ENCODE measurements at regions not wholly inside any gene's neighbourhood (a gene's known extent, or its start where the extent isn't known, plus 50 kb on each side); places are given as distances from the start of the nearest gene placed in this dataset.

- no peak for DNase-seq
These were observed 824.7 kb upstream of the TENM3 start for GRCh38 chr4:181418496-181418895.

GRCh38 chr4:181420950-181421349 lies 822.3 kb upstream of the TENM3 start:
- no peak for DNase-seq

DNA sequence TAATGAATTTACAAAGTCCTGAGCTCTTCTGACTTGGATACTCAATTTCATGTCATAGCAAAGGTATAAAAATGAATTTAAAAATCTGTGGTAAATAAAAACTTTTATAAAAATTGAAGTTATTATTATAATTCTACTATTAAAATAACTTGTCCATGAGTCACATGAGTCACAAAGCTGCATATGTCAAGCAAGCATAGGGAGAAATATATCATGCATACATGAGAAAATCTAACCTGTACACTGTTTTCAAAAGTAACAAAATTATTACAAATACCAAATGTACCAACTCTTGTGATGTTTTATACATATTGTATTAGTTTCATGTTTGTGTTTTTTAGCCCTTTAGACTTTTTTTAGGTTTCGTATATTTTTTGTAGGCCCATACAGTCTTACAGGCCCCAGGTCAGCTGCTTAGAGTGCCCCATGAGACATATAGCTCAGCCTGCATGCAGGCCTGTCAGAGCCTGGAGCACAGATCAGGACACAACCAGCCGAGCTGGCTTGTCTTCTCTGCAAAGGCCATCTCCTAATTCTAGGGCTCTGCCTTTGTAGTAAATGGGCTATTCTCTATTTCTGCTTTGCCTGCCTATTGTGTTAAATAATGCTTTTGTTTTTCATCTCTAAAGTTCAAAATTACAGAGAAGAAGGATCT lies 818.7 kb upstream of the TENM3 start:
- no peak for DNase-seq

GRCh38 chr4:181427076-181427475 lies 816.1 kb upstream of the TENM3 start:
- no peak for DNase-seq

DNA sequence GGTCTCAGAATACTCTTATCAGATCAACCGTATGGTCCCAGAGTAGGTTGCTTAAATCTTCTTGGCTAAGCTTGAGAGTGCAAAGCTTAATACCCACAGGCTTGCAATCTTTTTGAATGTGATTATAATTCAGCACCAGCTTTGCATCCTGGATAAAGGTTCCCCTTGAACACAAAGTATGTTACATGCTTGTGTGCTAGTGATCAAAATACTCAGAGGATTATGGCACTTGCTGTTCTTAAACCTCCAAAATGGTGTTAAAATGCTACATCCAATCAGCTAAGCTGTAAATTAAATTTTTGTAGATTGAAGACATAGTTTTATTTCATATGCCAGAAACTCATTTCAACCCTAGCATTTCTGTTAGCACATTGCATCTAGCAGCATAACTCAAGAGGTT lies 812.2 kb upstream of the TENM3 start:
- DNase-seq = no peak

- no peak for DNase-seq
These were observed 811.5 kb upstream of the TENM3 start for GRCh38 chr4:181431661-181432060.

DNA sequence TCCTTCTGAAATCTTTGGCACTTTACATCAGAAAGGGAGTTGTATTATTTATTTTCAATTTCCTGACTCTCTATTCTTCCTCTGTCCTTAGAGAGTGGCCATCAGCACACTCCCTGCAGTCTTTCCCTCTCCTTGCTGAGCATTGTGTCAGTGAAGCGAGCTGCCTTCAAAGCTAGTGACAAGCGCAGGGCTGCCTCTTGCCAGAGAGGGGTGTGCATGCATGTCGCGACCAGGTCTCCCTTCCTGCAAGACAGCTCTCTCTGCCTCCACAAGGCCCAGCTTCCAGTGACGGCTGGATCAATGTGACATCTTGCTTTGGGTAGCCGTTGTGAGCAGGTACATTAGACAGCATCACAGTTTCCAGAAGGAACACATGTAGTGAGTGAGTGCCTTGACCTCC lies 810.9 kb upstream of the TENM3 start:
- DNase-seq = no peak

- no peak for DNase-seq
These were observed 805.3 kb upstream of the TENM3 start for GRCh38 chr4:181437895-181438294.

GRCh38 chr4:181438641-181439040 lies 804.6 kb upstream of the TENM3 start:
- DNase-seq = no peak

- no peak for DNase-seq
These were observed 800.2 kb upstream of the TENM3 start for GRCh38 chr4:181443021-181443420.

DNA sequence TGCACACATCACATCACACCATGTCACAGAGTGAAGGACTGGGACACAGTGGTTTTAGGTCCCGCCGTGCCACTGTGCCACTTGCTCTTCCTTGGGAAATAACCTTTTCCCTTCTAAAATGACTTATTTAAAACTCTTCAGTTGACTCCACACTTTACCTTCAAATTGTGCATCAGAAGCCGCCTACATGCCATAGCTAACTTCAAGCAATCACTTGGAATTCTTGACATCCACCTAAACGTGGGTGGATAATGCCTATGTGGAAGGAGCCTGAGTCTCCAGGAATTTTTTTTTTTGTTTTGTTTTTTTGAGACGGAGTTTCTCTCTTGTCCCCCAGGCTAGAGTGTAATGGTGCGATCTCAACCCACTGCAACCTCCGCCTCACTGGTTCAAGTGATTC lies 777.4 kb upstream of the TENM3 start:
- no peak for DNase-seq

DNA sequence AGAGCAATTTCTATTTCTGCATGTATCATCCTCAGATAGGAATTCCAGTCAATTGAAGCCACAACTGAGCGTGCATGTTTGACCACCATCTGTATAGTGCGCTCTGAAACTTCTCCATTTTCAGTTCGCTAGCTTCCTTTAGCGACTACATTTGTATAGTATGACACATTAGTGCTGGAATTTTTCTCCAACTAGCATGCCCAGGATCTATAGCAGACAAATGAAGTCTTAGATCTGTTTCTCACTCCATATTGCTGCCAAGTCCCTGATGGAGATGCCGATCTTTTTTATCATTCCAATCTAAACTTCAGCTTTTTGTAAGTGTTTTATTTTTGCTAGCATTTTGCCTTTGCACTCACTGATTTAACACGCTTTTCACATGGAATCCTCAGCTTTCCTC lies 774.8 kb upstream of the TENM3 start:
- no peak for DNase-seq

DNA sequence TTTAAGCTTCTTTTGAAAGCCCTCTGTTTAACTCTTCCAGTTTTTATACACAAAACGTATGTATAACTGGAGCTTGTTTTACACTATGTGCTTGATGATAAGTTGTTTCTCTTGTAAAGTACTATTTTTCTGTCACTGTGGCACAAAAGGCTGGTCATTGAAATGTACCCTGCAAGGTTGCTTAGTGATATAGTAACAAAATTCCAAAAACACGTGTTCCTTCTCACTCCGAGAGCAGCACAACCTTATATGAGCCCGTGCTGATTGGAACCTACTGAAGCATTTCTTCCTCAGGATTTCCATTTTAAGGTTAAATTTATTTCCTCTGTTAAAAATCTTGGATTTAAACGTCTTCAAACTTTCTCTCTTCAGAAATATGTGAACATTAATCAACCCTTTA lies 772.9 kb upstream of the TENM3 start:
- DNase-seq = no peak

DNA sequence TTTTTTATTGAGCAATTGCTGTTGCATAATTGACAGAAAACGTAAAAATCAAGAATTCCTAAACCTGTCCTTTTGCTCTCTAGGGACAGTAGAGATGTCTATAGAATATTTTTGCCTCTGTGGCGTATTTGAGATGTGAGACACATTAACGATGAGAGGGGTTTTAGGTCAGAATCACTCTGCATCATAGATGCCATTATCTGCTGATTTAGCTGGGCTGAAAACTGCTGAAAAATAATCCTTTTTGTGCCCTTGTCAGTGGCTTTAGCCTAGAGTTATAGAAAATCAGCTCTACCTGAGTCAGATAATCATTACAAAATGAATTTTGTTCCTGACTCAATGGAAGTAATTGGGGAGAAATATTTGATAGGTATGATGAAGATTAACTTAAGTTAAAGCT lies 767.8 kb upstream of the TENM3 start:
- DNase-seq = no peak

GRCh38 chr4:181475781-181476507 lies 767.3 kb upstream of the TENM3 start:
- no peak for DNase-seq

DNA sequence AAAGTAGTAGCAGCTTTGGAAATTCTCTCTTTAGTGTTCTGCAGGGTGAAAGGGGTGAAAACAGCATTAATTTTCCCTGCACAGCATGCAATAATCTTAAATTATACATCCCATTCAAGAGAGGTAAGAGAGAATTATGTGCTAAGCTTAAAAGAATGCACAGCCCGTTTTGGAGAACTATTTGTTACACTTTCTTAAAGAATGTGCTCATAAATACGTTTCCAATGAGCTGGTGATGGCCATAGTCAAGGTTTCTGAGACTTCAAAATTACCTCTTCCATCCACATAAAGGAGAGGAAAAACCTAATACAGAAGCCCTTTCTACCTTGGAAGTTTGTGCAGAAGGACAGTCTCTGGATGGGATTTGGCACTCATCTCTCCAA lies 766.7 kb upstream of the TENM3 start:
- DNase-seq = no peak

DNA sequence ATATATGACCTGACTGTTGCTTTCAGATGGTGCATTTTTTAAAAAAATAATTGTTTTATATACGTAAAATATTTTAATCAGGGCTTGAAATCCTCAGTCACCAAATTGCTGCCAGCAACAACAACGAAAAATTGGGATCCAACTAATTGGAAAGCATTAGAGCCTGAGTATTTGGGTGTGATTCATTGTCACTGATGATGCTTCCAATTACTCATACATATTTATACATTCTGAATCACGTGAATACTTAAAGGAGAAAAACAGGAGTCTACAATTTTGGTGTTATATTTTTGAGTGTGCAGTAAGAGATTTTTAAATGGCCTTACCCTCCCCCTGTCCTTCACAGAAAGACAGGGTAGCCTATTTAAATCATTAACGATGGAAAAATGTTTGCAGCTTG lies 765.6 kb upstream of the TENM3 start:
- DNase-seq = no peak

DNA sequence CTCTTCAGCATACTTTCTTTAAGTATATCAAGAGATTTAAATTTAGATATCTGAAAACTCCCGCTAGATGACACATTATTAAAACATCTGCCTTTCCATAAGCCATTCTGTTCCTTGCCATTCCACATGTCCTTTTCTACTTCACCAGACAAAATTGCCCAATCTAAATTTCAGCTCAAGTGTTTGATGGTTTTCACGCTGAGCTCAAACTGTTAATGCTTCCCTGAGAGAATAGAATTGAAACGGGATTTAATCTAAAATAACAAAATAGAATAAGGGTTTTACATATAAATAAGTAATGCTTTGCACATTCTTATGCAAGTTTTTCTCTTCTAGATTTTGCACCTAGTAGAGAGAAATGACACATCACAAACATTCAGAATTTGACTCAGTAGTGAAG lies 764.5 kb upstream of the TENM3 start:
- DNase-seq = no peak

GRCh38 chr4:181479141-181479540 lies 764.1 kb upstream of the TENM3 start:
- no peak for DNase-seq

- no peak for DNase-seq
These were observed 758.8 kb upstream of the TENM3 start for GRCh38 chr4:181484396-181484795.

GRCh38 chr4:181488926-181489325 lies 754.3 kb upstream of the TENM3 start:
- DNase-seq = no peak

GRCh38 chr4:181498148-181498547 lies 745.1 kb upstream of the TENM3 start:
- no peak for DNase-seq

GRCh38 chr4:181502611-181503010 lies 740.6 kb upstream of the TENM3 start:
- DNase-seq = no peak

DNA sequence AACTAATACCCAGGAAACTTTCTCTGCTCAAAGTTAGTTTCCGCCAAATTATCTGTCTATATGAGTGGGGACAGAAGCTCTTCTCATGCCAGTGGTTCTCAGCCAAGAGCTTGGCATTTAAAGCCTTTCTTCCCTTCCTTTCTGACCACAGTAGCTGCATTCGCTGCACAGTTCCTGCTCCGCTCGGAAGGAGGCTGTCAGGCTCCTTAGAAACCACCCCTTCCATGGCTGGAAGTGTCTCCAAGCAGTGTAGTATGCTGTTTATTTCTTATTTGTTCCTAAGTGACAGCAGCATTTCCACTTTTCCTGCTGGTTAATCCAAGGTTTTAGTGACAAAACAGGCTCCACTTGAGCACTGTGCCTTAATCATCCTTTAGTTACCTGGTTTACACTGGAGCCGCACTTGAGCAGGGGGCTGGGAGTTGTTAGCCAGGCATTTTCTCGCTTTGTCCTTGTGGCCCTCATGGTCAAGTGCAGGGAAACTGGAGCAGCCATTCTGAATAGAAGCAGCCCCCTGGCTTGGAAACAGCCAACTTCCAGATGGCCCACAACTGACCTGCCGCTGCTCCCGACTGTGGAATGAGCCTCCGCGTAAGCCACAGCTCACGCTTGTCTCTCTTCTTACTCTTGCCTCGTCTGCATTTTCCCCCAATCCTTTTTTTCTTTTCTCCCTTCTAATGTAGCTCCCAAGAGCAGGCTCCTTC lies 739.4 kb upstream of the TENM3 start:
- no peak for DNase-seq
